Esophagus mucosa (tissue), 1 donor: ENCODE measurements at regions not wholly inside any gene's neighbourhood (a gene's known extent, or its start where the extent isn't known, plus 50 kb on each side); places are given as distances from the start of the nearest gene placed in this dataset.
A peak's percentile ranks its signal among the peaks of the same experiment; 100 is the strongest.
"Not testable (repeated sequence)": the region's sequence is repeated elsewhere in the genome, so short reads cannot be mapped to it uniquely, and the experiment has no call there.

Experiments
- ATAC-seq: fragments of 200-7000 bp; cut with Tn5 transposase; one replicate; pipeline ENCODE4 v1.9.1; 2020
- donor health status: DM: yes; HTN: yes; CAD: no.

GRCh38 chr5:87784311-87784710 lies 371.6 kb upstream of the CCNH start:
- ATAC-seq: no peak

- ATAC-seq: no peak
These were observed 370.2 kb upstream of the CCNH start for GRCh38 chr5:87782916-87783315.

GRCh38 chr5:87781976-87782375 lies 369.2 kb upstream of the CCNH start:
- no peak for ATAC-seq

DNA sequence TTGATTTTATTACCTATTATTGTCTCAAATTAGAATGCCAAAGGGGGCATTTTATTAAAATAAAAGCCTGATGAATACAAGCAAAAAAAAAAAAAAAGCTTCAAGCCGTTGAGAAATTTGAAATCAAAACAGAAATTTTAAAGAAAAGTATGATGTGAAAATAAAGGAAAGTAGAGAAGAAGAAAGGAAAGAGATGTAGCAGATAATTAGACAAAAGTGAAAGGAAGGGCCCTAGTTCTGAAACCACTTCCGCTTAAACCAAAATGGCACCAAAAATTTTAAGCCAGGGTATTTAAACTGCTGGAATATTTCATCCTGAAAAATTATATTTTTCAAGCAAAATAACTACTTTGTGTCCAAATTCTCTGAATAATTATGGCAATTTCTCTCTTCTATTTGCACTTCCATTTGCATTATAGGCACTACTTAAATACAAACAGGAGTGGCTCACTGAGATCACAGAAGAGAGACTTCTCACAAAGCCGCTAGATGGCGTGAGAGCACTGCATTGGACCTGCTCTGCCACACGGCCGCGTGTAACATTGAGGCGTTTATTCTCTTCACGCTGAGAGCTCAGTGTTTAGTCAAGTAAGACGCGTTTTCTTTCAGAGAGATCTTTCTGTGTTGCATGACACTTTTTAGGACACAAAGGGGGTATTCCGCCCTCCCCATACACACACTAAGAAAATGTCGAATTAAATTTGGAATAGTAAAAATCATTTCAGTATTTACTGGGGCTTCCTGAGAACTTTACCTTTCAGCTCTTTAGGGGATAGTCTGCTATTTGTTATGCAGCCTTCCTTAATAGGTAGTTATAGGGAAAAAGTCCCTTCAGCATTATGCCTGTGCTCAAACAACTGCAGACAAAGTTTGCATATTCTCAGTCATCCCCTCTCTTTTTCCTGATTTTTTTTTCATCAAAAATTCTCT lies 368.4 kb upstream of the CCNH start:
- ATAC-seq: peak; percentile 92

DNA sequence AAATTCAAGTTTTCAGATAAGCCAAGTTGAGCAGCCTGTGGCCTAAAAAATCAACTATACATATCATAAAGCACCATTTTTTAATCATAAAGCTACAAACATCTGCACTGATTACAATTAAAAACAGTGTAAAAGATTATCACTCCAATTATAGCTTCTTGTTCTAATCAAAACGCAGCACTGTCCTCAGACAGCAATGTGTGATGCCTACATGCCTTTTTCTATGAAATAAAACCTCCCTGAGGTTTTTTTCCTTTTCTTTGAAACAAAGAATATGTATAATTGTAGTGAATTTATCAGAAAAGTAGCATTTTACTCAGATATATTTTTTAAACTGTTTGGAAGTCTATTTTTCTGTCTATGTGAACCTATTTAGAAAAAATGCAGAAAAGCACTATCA lies 366.1 kb upstream of the CCNH start:
- ATAC-seq: no peak

DNA sequence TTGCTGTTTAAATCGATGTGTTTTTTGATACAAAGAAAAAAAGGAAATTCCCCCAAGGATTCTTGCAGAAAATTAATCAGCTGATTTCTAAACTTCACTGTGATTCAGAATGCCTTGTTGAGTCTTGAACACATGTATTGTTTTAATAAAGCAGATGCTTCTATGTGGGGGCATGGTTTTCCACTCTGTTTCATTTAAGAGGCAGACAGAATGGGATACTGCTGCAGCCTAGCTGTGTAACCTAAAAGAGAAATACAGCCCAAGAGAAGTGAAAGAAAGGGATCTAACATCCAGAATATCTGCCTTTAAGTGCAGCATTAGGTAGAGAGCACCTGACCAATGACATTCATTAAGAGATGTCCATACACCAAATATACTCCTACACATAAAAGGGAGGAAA lies 365.1 kb upstream of the CCNH start:
- no peak for ATAC-seq

DNA sequence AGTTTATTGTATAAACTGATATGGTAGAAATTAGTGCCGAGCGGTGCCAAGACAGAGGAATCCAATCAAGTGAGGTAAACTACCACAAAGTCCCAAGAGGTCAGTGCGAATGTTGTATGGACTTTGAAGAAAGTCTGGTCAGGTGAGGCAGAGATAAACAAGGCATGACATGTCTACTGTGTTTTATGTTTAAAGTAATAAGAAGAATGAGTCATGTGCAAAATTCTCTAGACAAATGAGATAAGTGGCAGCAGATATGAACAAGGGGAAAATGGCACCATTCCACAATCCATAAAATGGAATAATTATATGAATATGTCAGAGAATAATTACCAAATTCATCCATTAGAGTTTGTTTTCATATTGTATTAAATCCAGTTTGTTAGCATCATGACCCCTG lies 364.1 kb upstream of the CCNH start:
- ATAC-seq: no peak

- not testable (repeated sequence) for ATAC-seq
These were observed 363.6 kb upstream of the CCNH start for GRCh38 chr5:87776302-87776701.

- no peak for ATAC-seq
These were observed 362.5 kb upstream of the CCNH start for GRCh38 chr5:87775228-87775627.

DNA sequence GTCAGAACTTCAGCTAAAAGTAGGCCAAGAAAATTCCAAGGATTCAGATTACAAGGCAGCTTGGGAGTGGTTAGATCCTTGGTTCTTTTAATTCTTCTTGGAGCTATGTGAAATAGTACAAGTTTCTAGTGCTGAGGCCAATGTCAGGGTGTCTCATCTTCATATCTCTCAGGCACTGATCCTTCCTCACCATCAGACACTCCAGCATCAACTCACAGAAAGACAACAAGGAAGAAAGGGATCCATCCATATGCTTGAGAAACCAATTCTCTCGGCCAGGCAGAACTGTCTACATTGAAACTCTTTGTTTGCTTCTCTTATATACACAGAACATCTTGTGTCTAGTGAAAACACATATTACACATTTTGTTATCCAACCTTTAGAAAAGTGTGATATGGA lies 362.1 kb upstream of the CCNH start:
- no peak for ATAC-seq

DNA sequence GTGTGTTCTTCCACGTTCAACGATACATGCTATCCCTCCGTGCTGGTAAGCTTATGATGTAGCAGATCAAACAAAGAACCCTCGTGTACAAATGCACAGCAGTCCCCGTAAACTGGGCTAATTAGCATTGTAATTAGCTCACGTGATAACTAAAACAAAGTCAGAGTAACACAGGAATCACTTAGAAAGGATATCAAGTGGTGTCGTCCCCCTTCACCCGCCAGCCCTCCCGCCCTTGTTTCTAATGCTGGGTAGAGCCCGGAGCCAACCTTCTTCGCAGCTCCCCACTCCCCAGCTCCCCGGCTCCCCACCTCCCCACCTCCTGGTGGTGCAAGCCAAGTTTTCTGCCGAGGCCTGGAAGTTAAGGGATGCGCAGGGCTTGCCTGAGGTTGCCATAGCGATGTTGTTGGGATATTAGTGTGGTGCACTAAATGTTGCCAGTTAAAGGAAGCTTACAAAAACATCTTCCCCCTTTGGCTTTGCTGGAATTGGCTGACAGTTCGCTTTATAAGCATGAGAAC lies 357.9 kb upstream of the CCNH start:
- ATAC-seq: no peak

- ATAC-seq: no peak
These were observed 357.4 kb upstream of the CCNH start for GRCh38 chr5:87770016-87770570.

DNA sequence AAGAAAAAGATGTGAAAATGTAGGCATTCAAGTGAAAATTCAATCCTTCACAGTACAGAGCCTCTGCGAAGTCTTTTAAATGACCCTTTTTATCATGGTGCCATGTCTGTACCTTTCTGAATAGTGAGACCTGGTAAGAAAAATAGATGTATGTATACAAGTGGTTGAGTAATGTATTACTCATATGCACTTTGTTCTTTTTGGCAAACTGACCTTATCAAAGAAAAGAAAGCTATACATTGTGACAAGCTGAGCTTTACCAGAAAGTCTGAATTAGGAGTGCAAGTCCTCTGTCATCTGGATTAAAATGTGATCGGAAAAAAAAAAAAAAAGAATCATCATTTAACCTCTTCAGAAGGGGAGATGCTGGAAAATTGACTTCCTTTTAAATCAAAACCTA lies 356.4 kb upstream of the CCNH start:
- ATAC-seq: no peak

GRCh38 chr5:87768190-87768589 lies 355.5 kb upstream of the CCNH start:
- ATAC-seq: no peak

GRCh38 chr5:87765009-87765408 lies 352.3 kb upstream of the CCNH start:
- ATAC-seq: no peak

GRCh38 chr5:87762631-87763030 lies 349.9 kb upstream of the CCNH start:
- ATAC-seq: no peak

DNA sequence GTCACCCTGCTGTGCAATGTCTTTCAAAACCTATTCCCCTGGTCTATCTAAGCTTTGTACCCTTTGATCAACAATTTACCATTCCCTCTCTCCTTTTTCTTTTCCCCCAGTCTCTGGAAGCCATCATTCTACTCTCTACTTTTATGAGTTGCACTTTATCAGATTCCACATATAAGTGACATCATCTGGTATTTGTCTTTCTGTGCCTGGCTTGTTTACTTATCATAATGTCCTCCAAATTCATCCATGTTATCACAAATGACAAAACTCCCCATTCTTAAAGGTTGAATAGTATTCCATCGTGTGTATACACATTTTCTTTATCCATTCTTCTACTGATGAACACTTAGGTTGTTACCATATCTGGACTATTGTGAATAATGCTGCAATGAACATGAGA lies 344.2 kb upstream of the CCNH start:
- ATAC-seq: no peak

GRCh38 chr5:87755360-87755759 lies 342.6 kb upstream of the CCNH start:
- no peak for ATAC-seq

GRCh38 chr5:87754009-87754757 lies 341.5 kb upstream of the CCNH start:
- no peak for ATAC-seq

- ATAC-seq: no peak
These were observed 339.6 kb upstream of the CCNH start for GRCh38 chr5:87752362-87752761.

DNA sequence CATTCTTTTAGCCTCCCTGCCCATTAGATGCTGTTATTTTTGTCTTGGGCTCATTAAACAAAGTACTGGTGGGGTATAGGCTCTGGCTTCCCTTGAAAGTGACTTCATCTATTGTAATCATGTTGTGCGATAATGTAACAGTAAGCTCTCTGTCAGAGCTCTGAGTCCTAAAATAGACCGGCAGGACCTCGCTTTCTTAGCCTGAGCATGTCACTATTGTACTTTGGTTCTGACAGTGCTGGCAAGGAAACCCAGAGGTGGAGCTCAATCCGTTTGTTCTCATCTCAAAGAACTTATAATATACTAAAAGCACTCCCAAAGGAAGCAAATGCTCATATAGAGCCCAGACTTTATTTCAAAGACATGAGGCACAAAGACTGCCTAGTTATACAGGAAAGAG lies 339.1 kb upstream of the CCNH start:
- no peak for ATAC-seq

DNA sequence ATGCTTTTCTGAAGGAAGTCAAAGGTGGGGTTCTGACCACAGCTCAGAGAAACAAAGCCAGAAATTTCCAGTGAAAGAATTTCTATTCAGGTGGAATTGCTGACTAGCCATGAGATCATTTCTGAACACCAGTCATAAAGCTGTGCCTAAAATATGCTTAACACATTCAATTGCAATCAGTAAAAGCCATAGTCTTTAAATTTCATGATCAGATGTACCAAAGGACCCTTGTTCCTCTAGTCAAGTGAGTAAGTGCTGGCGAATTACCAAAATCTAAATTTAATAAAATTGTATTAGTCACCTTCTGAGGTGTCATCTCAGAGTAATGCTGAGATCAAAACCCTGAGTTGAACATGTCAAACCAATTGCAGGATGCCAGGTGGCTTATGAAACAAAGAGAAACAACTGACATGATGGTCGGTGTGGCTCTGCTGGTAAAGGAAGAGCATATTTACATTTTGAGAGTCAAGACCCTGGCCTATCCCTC lies 334.2 kb upstream of the CCNH start:
- ATAC-seq: no peak

- ATAC-seq: no peak
These were observed 333.6 kb upstream of the CCNH start for GRCh38 chr5:87746341-87746740.
